HG02610 (cell line): ENCODE measurements at regions not wholly inside any gene's neighbourhood (a gene's known extent, or its start where the extent isn't known, plus 50 kb on each side); places are given as distances from the start of the nearest gene placed in this dataset.

Experiments
- ATAC-seq: cut with Tn5 transposase; IDR thresholded peaks from one replicate; pipeline ENCODE4 v1.9.1; 2021; ENCODE audit warnings: mild to moderate bottlenecking, moderate library complexity; ENCODE audit not compliant: unreplicated experiment

DNA sequence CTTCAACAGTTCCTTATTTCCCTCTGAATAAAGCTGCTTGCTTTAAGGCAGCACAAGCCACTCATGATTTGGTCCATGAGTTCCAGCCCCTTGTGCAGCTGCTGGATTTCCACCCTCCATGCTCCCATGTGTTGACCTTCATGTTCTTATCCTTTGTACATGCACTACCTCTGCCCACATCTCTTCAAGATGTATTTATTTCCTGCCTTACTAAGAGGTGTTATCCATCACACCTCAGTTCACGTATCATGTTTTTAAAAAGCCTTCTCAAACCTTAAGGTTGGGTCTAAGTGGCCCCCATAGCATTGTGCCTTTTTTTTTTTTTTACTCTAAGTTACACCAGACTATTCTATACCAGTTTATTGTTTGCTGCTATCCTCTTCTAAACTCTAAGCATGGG lies 107.7 kb downstream of the SIPA1L2 start:
- ATAC-seq, result no peak

DNA sequence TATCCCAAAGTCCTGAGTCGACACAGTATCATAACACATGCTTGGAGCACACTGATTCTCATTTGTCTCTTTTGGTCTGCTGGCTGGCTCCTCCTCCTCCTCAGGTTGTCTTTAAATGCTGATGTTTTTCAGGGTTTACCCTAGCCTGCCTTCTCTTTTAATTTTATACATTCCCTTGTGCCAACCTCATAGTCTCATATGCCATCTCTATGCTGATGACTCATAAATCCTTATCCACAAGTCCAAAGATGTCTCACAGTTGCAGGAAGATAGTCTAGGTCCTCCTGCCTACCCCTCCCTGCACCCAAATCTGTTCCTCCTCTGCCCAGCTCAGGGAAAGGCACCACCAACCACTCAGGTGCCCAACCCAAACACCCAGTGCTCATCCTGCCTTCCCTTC lies 108.3 kb downstream of the SIPA1L2 start:
- ATAC-seq, result no peak

DNA sequence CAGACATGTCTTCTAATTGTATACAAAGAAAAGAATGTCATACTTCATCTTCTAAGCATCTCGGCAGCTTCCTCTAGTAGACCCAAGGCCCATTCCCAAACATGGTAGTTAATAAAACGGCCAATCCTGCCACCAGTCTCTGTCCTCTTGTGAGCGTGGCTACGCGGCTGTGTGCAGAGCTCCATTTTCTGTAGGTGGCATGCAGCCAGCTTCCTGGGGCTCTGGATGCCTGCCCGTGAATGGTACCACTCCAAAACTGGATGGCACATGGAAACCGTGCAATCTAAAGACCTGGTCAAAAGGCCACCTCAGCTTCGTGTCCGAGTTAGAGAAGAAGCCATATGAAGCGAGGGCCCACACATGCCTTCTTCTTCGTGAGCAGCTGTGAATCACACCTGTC lies 110.7 kb downstream of the SIPA1L2 start:
- no peak for ATAC-seq

DNA sequence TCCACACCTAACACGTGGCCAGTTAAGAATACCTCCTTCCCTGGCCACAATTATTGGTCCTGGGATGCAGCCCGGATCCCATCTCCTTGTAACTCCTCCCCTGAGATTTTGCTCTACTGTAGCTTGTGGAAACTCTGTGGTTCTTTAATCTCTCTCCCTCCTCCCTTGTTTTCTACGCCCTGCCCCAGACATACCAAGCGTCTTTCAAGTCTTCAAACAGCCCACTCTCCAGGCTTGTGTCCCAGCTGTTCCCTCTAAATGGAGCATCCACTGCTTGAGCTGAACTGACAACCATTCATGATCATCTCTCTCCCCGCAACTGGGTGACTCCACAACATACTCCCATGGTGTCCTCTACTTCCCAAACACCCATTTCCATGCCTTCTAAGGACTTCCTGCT lies 111.6 kb downstream of the SIPA1L2 start:
- ATAC-seq, result no peak

DNA sequence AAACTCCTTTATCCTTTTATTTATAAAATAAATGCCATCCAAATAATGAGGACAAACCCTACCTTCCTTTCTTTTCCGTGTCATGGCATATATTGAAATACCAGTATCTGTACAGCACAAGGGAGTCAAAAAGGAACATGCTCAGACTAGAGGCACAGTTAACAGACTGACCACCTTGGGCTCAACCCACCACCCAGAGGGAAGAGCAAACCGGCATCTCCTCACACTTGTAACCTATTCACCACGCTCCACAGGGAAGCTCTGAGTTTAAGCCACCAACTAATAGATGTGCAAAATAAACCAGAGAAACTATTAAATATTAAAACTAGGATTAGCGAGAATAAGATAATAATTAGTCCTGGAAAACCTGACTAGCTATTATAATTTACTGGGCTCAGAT lies 112.7 kb downstream of the SIPA1L2 start:
- no peak for ATAC-seq

DNA sequence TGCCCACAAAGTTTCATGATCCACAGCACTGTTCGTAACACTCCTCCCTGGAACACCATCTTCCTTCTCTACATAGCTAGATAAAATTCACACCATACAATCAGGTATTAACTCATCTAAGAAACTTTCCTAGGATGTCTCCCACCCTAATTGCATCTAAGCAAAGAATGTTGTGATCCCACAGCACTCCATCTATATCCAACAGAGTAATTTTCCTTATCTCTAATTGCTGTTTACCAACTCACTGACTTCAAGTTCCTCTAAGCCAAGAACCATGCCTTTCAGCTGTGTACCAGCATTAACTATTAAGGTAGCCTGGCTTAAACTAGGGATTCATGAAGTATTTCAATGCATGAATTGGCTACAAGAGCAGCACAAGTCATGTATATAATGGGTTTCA lies 114.2 kb downstream of the SIPA1L2 start:
- ATAC-seq, result no peak

DNA sequence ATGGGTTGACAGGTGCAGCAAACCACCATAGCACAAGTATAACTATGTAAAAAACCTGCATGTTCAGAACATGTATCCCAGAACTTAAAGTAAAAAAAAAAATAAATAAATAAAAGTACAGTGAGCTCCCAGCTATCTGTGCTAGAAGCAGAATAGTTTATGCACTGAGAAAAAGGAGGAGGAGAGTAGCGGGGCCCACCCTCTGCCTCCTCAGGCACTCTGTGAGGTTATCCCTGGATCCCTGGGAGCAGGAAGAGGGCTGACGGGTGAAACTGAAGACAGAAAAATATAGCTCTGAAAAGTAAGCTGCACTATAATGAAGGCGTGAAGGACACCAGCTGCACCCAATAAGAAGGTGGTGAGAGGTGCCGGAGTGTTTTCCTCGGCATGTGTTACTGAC lies 117.2 kb downstream of the SIPA1L2 start:
- no peak for ATAC-seq

DNA sequence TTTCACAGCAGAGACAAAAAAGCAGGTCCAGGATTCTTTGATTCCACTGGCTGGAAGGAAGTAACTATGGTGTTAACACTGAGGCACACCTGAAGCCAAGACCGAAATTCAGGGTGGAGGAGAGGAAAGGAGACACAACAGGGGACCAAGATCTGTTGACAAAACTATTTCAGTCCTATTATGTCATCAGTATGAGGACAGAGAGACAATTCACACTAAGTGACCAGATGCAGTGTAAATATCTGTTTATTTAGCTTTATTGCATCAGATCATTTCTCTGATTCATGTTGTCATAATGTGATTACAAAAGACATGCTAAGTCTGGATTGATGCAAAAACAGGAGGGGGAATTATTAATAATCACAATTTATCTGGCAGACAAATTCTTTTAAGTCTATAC lies 118.8 kb downstream of the SIPA1L2 start:
- no peak for ATAC-seq

DNA sequence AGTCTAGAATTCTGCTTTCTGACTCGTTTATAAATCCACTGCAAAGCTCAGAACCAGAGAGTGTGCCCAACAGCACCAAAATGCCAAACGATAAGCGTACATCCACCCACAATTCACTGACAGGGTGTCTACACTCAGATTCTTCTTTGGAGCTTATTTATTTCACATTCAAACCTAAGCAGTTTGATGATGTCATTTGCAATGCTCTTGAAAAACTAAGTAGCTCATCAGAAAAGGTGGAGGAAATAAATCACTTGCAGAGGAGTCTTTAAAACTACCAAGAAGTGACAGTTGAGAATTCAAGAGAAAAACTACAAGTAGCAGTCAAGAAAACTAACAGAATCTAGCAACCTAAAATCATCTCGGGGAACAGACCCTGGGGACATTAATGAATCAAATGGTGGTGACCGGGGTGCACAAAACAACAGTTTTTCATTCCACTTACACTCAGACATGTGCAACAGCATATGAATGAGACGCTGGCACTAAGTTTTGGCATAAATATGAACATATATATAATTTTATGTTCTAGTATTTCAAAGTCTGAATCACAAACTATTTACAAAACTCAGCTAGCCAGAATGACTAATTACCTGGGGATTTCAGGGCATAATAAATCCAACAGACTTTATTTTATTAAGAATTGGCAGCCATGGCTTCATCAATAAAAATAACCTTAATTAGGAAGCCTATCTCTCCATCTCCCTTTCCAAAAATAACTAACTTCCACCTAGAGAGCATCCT lies 119.4 kb downstream of the SIPA1L2 start:
- no peak for ATAC-seq

DNA sequence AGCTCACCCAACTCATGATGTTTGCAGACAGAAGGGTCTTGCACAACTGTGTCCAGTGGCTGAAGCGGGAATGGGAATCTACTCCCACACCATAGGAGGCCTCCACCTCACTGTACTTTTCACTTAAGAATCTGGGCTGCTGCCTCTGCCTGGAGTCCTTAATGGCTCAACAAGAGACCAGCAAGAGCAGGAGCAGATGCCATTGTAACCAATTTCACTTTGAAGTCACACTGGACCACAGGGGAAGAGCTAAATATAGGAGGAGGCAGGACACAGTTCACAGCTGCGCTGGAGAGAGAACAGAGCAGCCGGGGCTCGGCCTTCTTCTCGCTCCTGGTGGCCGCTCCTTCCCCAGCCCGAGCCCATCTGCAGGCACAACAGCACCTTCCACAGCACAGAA lies 120.4 kb downstream of the SIPA1L2 start:
- ATAC-seq, result no peak

DNA sequence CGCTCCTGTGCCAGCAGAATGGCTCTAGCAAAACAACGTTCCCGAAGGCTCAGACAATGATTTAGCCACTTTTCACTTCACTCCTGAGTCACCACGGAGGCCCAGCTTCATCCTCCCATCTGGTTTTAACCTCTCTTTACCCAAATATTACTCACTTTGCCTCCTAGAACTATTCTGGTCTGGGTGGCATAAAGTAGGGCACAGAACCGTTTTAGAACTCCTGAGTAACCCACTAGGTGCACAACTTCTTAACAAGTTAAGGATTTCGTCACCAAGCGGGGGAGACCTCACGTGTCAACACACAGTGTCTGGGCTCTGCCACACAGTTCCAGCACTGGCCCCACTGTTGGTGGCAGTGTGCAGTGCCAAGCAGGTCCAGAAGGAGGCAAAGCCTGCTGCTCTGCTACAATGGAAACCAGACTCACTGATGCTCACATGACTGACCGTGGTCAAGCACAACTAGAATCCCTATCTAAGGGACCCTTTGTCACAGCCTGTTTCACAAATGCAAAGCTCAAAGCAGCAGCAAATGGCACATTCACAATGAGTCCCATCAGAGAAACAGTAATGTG lies 121.7 kb downstream of the SIPA1L2 start:
- ATAC-seq, result no peak

DNA sequence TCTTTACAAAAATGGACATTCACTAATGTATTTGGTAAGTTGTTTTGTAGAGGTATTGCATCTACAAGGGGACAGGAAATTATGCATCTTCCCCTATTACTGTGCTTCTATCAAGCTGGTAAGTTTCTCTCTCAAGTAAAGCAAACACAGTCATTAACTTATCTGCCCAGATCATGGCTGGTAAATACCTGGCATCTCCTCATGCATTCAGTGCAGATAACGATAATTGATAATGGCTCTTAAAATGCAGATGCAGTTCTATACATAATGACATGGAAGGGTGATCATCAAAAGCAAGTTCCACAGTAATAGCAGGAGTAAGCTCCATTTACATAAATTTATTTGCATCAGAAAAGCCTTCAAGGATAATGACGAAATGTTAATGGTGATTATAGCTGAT lies 122.4 kb downstream of the SIPA1L2 start:
- no peak for ATAC-seq

DNA sequence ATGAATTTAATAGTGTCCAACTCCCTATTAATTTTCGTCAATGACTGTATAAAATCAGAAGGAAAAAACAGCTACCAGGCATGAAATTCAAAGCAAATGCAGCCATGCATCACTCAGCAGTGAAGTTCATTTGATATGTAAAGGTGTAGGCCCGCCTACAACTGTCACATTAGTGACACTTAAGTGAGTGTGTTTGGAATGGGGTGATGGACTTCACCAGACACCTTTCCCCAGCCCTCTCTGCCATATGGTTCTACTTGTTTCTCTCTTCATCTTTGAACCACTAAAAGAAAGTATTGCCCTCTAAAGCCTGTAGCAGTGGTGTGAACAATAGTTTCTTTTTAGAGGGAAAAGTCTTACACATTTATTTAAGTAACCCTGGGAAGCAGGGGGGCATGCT lies 124.0 kb downstream of the SIPA1L2 start:
- no peak for ATAC-seq

DNA sequence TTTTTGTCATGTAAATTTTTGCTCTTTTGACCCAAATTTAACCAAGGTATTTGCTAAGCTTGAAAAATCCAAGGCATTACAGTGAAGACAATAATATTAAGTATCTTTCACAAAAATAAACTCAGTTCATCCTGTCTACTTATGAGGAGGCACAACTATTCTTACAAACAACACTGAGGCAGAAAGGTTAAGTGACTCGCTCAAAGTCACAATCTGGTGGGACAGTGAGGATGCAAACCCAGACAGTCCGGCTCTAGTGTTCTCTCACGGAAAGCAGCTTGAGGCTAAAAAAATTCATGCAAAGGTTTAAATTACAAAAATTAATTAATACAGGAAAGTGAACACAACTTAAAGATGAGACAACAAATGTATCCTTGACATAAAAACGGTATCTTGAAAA lies 125.3 kb downstream of the SIPA1L2 start:
- ATAC-seq, result no peak

DNA sequence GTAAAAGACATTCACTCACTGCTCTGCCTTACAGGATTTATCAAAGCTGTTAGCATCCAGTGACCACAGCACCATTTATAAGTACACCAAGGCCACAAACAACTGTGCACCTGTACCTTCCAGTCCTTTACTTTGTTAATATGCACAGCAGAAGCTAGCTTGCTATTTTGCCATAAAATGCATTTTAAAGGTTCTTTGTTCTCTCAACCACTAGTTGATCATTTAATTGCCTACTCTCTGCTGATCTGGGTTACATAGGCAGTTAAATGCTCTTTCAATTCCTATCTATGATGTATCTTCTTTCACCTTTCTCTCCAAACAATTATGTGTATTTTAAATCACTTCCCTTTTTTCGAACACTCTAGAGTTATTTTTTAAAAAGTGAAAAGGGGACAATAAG lies 126.4 kb downstream of the SIPA1L2 start:
- ATAC-seq, result no peak

DNA sequence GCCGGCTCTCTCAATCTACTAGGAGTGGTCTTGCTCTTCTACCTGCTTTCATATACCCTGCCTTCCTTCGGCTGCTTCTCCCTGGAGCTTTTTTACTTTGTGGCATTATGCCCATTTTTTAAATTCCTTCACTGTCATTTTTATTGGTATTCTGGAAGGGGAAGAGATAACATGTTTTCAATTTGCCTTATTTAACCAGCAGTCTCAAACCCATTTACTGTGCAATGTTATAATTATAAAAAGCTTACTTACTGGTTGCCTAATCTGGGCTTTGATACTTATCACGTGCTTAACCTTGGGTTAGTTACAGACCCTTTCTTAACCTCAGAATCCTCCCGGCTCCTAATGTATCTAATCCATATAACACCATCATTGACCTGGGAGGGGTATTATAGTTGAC lies 128.1 kb downstream of the SIPA1L2 start:
- no peak for ATAC-seq

DNA sequence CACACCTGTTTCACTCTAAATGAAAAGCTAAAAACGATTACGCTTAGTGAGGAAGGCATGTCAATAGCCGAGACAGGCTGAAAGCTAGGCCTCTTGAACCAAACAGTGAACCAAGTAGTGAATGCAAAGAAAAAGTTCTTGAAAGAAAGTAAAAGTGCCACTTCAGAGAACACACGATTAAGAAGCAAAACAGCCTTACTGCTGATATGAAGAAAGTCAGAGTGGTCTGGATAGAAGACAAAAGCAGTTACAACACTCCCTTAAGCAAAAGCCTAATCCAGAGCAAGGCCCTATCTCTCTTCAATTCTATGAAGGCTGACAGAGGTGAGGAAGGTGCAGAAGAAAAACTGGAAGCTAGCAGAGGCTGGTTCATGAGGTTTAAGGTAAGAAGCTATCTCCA lies 130.7 kb downstream of the SIPA1L2 start:
- no peak for ATAC-seq

DNA sequence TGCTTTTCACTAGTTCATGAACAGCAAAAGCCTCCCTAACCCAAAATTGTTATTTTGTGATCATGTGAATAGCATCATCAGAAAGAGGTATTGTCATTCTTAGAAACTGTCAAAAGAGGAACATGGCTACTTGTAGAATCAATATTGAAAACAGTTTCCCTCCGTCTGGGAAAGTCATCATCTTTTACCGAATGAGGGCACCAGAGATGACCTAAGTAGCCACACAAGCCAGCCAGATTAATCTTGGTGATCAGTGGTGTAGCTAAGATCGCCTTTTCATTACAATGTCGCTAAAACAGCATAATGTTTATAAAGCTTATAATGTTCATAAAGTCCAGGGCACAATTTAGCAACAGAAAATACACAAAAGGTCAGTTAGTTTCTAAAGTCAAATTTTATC lies 136.1 kb downstream of the SIPA1L2 start:
- ATAC-seq, result no peak

DNA sequence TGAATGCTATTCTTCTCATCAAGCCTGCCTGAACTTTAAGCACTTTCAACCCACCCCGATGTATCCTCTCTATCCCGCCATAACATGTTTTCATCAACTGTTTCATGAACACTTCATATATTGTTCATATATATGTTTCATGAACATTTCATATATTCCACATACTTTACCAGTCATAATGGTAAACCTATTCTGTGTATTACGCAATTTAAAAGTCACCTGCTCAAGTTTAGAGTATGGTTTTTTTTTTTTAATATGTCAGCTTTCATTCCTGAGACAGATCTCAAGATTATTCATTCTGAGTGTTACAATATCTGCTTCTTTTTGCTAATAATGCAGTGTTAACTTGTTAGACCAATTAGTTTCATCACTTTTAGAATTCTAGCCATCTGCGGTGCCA lies 140.7 kb downstream of the SIPA1L2 start:
- no peak for ATAC-seq

DNA sequence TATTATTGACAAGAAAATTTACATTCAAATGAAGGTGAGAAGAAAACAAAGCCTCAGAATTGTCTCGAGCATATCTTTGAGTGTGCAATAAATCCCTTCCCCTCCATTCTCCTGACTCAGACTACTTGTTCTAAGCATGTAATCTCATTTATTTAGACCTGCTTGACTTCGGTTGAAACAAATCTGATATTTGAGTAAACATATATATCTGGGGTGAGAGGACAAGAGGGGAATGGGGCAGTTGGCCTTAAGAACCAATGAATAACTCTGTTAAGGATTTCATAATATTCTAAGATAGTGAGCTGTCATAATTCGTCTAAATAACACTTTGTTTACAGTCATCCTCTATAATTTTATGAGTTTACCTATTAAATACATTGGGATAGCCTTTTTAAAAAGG lies 142.7 kb downstream of the SIPA1L2 start:
- no peak for ATAC-seq

DNA sequence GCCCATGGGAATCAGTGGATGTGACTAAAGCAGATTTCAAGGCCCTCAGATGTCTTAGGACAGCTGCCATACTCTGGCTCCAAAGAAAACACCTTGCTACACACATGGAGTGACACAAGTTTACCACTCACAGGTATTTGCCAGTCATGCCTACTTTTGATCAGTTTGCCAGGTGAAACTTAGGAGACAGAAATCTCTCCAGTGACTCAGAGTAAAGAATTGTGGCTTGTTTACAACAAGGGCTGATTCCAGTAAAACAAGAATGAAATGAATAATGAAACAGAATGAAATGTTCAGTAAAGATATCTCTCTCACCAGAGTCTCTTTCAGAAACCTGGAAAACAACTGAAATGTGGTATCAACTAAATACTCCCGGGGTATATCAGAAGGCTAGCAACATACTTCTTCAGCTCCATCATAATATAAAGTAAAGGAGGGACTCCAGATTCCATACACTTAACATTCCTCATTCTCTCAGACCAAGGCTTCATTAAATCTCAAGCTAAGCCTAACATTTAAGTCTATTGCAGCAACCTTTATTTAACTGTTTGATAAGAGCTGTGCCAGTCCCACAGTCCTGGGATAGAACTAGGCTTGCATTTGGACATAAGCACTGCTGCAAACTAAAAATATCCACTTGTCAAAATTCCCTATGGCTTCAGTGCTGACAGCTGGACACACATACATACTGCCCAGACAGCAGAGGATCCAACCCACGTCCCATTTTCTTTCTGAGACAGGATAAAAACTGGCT lies 143.3 kb downstream of the SIPA1L2 start:
- no peak for ATAC-seq

DNA sequence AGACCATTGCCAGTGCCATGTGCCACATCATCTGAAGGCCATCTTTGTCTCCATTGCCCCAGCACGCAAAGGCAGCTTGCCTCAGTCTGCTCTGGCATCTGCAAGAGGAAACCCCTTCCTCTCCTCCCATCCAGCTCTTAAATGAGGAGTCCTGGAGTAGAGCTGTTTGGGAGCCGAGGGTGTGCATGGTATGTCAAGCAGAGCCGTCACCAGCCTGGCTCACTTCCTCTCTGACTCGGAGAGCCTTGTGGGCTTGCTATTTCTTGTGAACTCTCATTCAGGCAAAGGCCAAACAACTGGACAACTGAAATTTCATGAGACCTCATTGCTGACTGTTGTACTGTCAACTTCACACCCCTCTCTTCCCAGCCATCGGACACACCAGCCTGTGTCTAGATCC lies 143.9 kb downstream of the SIPA1L2 start:
- ATAC-seq, result no peak
